Esophagus muscularis mucosa (tissue), 4 donors: ENCODE measurements at regions not wholly inside any gene's neighbourhood (a gene's known extent, or its start where the extent isn't known, plus 50 kb on each side); places are given as distances from the start of the nearest gene placed in this dataset.

Experiments
- DNase-seq: peaks from one replicate; pipeline ENCODE4 v3.0.0-alpha.2; 2017; ENCODE audit errors: extremely low spot score
- H3K27ac ChIP-seq, 4 donors: fragments of 200-600 bp; sonication (generic); replicated peaks in 1 of 4; 1 replicate in 3 of 4; 2 replicates in 1 of 4; pipeline ENCODE4 v1.5.1; 2016 to 2019; ENCODE audit warnings: mild to moderate bottlenecking in 1 of 4
- H3K27me3 ChIP-seq, 4 donors: fragments of 200-600 bp; sonication (generic); one replicate each; pipeline versions ENCODE4 v1.5.1 to v1.6.0; 2016 to 2019
- H3K36me3 ChIP-seq, 4 donors: fragments of 200-600 bp; sonication (generic); one replicate each; pipeline ENCODE4 v1.5.1; 2016 to 2019
- H3K4me1 ChIP-seq, 4 donors: fragments of 200-600 bp; sonication (generic); one replicate each; pipeline ENCODE4 v1.5.1; 2016 to 2019
- H3K4me3 ChIP-seq, 4 donors: fragments of 200-600 bp; sonication (generic); 1 replicate in 2 of 4; 2 replicates in 2 of 4; pipeline ENCODE4 v1.5.1; 2016 to 2019; ENCODE audit warnings: mild to moderate bottlenecking in 4 of 4, moderate library complexity in 1 of 4
- H3K9me3 ChIP-seq, 4 donors: fragments of 200-600 bp; sonication (generic); 1 replicate in 3 of 4; 2 replicates in 1 of 4; pipeline ENCODE4 v1.5.1; 2016 to 2019
- EP300 ChIP-seq: sonication (generic); formaldehyde crosslinking; IDR thresholded peaks from one replicate; pipeline ENCODE4 v1.6.1; 2017; ENCODE audit warnings: antibody characterized with exemption
- POLR2A ChIP-seq: fragments of 450-650 bp; IDR thresholded peaks from one replicate; pipeline ENCODE4 v1.6.1; 2017; ENCODE audit warnings: antibody characterized with exemption, moderate library complexity, mild to moderate bottlenecking, low read depth
- POLR2AphosphoS5 ChIP-seq, 2 donors: sonication (generic); formaldehyde crosslinking; IDR thresholded peaks; one replicate each; pipeline ENCODE4 v1.6.1; 2017; ENCODE audit warnings: antibody characterized with exemption in 2 of 2
- WGBS: methylation state at CpG from one replicate; pipeline ENCODE4 v1.1.5; 2018; 5-methylcytosine and 5-hydroxymethylcytosine counted together
- intact Hi-C: fragments of 100-400 bp; cut with DNase I; formaldehyde crosslinking; loops from one replicate; pipeline ENCODE4 v1.15.1; 2023
- TF ChIP-seq, protein P1 (sequence below), 3 experiments: fragments of 200-600 bp in 2 of 3; fragments of 450-650 bp in 1 of 3; sonication (generic) in 2 of 3; IDR thresholded peaks; one replicate each; pipeline ENCODE4 v1.5.1; 2017 to 2019; ENCODE audit warnings: antibody characterized with exemption in 3 of 3, mild to moderate bottlenecking in 2 of 3, moderate library complexity in 1 of 3

DNA sequence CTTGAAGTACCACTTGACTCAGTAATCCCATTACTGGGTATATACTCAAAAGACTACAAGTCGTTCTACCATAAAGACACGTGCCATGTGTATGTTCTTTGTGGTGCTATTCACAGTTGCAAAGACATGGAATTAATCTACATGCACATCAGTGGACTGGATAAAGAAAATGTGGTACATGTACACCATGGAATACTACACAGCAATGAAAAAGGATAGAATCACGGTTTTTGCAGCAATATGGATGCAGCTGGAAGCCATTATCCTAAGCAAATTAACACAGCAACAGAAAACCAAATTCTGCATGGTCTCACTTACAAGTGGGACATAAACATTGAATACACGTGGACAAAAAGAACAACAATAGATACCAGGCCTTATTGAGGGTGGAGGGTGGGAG lies 583.4 kb upstream of the CELF2 start:
- TF ChIP-seq, protein P1, sequence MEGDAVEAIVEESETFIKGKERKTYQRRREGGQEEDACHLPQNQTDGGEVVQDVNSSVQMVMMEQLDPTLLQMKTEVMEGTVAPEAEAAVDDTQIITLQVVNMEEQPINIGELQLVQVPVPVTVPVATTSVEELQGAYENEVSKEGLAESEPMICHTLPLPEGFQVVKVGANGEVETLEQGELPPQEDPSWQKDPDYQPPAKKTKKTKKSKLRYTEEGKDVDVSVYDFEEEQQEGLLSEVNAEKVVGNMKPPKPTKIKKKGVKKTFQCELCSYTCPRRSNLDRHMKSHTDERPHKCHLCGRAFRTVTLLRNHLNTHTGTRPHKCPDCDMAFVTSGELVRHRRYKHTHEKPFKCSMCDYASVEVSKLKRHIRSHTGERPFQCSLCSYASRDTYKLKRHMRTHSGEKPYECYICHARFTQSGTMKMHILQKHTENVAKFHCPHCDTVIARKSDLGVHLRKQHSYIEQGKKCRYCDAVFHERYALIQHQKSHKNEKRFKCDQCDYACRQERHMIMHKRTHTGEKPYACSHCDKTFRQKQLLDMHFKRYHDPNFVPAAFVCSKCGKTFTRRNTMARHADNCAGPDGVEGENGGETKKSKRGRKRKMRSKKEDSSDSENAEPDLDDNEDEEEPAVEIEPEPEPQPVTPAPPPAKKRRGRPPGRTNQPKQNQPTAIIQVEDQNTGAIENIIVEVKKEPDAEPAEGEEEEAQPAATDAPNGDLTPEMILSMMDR (IDR thresholded peaks at IDR 0.05), result no peak
- TF ChIP-seq POLR2A, result no peak
- no peak for TF ChIP-seq POLR2AphosphoS5 (IDR thresholded peaks at IDR 0.05)
- TF ChIP-seq EP300, result no peak
- H3K27me3 ChIP-seq, result no peaks in the 10 kb centered on the region
- no peak overlapping the region for H3K27ac ChIP-seq
- 96% methylated on average over 4 of the region's 4 CpGs for WGBS
- no peaks in the 10 kb centered on the region for H3K36me3 ChIP-seq
- H3K4me1 ChIP-seq, result peaks cover 0 to 9% (median 9%) of the 10 kb centered on the region in 4 donors
- H3K9me3 ChIP-seq, result no peaks in the 10 kb centered on the region
- DNase-seq, result no peak
- intact Hi-C loops, result no loop called here
- H3K4me3 ChIP-seq, result no peak overlapping the region

DNA sequence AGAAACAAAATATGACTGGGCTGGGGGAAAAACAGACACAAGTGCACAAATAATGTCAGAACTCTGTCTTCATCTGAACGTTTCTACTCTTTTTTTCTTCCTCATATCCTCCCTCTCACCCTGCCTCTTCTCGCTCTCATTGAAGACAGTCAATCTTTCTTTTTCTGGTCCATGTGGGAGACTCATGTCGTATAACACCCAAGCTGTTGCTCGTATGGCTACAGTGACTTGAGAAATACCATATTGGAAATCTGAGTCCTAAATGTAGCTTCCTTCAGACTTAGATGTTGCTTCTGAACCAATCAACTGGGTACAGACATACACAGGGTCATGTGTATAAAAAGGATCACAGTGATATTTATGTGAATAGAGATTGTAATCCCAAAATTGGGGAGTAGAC lies 579.8 kb upstream of the CELF2 start:
- WGBS, result 83% methylated on average over 4 of the region's 4 CpGs
- H3K27me3 ChIP-seq, result no peaks in the 10 kb centered on the region
- no peaks in the 10 kb centered on the region for H3K36me3 ChIP-seq
- H3K4me1 ChIP-seq, result peaks cover 0 to 9% (median 9%) of the 10 kb centered on the region in 4 donors
- no peak overlapping the region for H3K4me3 ChIP-seq
- no peaks in the 10 kb centered on the region for H3K9me3 ChIP-seq
- TF ChIP-seq POLR2AphosphoS5 (IDR thresholded peaks at IDR 0.05) (no peak), POLR2A (no peak), EP300 (no peak)
- TF ChIP-seq, protein P1 (IDR thresholded peaks at IDR 0.05), result no peak
- no peak for DNase-seq
- intact Hi-C loops, result no loop called here
- H3K27ac ChIP-seq, result no peak overlapping the region

DNA sequence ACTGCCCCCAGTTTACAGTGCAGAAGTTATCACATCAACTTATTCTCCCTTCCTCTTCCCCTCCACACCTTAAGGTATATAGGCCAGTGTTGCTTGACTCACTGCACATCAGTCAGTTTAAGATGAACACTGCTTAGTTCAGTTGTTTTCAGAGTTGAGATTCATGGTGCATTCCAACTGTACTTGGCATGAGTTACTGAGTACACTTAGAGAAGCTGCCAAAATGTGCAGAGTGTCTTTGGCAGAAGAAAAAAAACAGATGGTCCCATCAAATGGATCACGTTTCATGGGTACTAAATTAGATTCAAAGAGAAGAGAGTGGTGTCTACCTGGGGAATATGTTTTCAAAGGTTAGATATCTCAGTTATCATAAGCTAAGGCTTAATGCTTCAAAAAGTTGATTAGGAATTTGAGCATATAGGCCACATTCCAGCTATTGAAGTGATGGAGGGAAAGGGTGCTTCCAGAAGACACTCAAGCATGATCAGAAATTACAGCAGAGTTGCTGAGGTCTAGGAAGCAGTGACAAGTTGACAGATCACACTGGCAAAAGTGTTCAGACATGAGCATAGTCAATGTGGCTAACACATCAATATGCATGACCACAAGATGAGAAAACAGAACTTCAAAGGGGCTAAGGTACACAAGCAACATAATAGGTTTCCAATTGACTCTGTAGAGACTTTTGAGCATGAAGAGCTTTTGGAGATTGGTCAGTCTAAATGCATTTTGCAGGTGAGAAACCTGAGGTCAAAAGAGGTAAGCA lies 579.2 kb upstream of the CELF2 start:
- 18% methylated on average over 1 of the region's 1 CpG for WGBS
- Histone ChIP-seq H3K4me3 (no peak overlapping the region), H3K4me1 (peaks cover 0 to 9% (median 9%) of the 10 kb centered on the region in 4 donors), H3K36me3 (no peaks in the 10 kb centered on the region), H3K9me3 (no peaks in the 10 kb centered on the region), H3K27me3 (no peaks in the 10 kb centered on the region), H3K27ac (no peak overlapping the region)
- intact Hi-C loops, result no loop called here
- no peak for TF ChIP-seq POLR2AphosphoS5 (IDR thresholded peaks at IDR 0.05)
- TF ChIP-seq, protein P1 (IDR thresholded peaks at IDR 0.05), result no peak
- no peak for TF ChIP-seq EP300
- no peak for TF ChIP-seq POLR2A
- no peak for DNase-seq

DNA sequence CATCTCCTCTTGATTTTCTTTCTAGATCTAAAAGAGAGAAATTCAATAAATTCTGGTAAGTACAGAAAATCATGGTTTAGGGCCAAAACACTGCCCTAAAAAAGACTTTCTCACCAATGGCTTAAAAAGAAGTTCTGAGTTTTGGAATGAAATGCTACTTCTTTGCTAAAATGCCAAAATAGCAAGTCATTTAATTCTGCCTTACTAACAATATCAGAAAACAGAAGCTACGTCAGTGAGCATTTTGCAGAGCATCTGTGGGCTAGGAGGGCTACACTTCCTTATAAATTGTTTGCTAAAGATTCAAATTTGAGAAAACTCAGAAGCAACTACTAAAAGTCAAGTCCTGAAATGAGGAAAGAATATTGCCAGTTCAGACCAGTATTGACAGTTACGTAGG lies 560.8 kb upstream of the CELF2 start:
- 87% methylated on average over 2 of the region's 2 CpGs for WGBS
- TF ChIP-seq POLR2A, result no peak
- TF ChIP-seq, protein P1 (IDR thresholded peaks at IDR 0.05), result no peak
- TF ChIP-seq POLR2AphosphoS5 (IDR thresholded peaks at IDR 0.05), result no peak
- TF ChIP-seq EP300, result no peak
- Histone ChIP-seq H3K4me1 (no peaks in the 10 kb centered on the region), H3K27ac (no peak overlapping the region), H3K9me3 (peaks cover 0 to 5% (median 0%) of the 10 kb centered on the region in 4 donors), H3K27me3 (no peaks in the 10 kb centered on the region), H3K4me3 (no peak overlapping the region), H3K36me3 (no peaks in the 10 kb centered on the region)
- no peak for DNase-seq
- intact Hi-C loops, result no loop called here

DNA sequence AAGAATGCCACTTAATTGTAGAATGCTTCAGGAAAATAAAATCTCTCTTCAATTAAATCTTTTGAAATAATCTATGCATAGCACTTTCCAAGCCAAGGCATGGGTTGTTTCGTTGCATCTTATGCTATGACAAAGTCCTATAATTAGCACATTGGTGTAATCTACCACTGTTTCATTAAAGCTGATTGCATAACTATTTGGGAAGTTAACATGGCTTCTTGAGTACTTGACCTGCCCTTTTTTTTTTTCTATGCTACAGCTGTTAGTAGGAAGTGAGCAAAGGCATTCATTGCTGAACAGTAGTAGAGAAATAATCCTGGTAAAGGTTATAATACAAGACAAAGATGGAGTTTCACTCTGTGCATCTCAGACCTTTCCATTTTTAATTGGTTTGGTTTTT lies 557.2 kb upstream of the CELF2 start:
- 78% methylated on average over 1 of the region's 1 CpG for WGBS
- intact Hi-C loops, result no loop called here
- DNase-seq, result no peak

More for the DNA sequence above, 557.2 kb upstream of the CELF2 start:
- TF ChIP-seq POLR2A (no peak), POLR2AphosphoS5 (IDR thresholded peaks at IDR 0.05) (no peak), EP300 (no peak)
- TF ChIP-seq, protein P1 (IDR thresholded peaks at IDR 0.05), result no peak
- no peak overlapping the region for H3K4me3 ChIP-seq
- no peaks in the 10 kb centered on the region for H3K4me1 ChIP-seq
- no peak overlapping the region for H3K27ac ChIP-seq
- no peaks in the 10 kb centered on the region for H3K36me3 ChIP-seq
- no peaks in the 10 kb centered on the region for H3K27me3 ChIP-seq
- H3K9me3 ChIP-seq, result no peaks in the 10 kb centered on the region
